Osteoblast (primary cell): ENCODE measurements at regions not wholly inside any gene's neighbourhood (a gene's known extent, or its start where the extent isn't known, plus 50 kb on each side); places are given as distances from the start of the nearest gene placed in this dataset.

Experiments
- DNase-seq: peaks from one replicate; pipeline ENCODE4 v3.0.0; 2011; ENCODE audit warnings: low spot score, mixed read lengths; ENCODE audit not compliant: insufficient read length; ENCODE audit errors: missing footprints
- H2AFZ ChIP-seq: 2 replicates; pipeline ENCODE4 v1.6.0; 2011; ENCODE audit warnings: mild to moderate bottlenecking, low read length
- H3K27ac ChIP-seq: 2 replicates; pipeline ENCODE4 v1.5.1; 2011; ENCODE audit warnings: mild to moderate bottlenecking, low read depth, low read length, moderate library complexity
- H3K27me3 ChIP-seq: 2 replicates; pipeline ENCODE4 v1.6.0; 2012; ENCODE audit warnings: mild to moderate bottlenecking, control low read depth, inconsistent platforms, low read length, moderate library complexity; ENCODE audit not compliant: insufficient read depth
- H3K36me3 ChIP-seq: 2 replicates; pipeline ENCODE4 v1.5.1; 2011; ENCODE audit warnings: mild to moderate bottlenecking, low read length, control low read depth, moderate library complexity; ENCODE audit not compliant: insufficient read depth
- H3K4me1 ChIP-seq: 2 replicates; pipeline ENCODE4 v1.5.1; 2011; ENCODE audit warnings: mild to moderate bottlenecking, low read length, control low read depth, moderate library complexity; ENCODE audit not compliant: insufficient read depth
- H3K4me2 ChIP-seq: 2 replicates; pipeline ENCODE4 v1.6.0; 2011; ENCODE audit warnings: mild to moderate bottlenecking, low read length; ENCODE audit not compliant: insufficient read depth
- H3K4me3 ChIP-seq: fragments of 200-600 bp; sonication (generic); 3 replicates; pipeline ENCODE4 v1.5.1; 2012; ENCODE audit warnings: mild to moderate bottlenecking, low read length, inconsistent platforms; ENCODE audit not compliant: insufficient read depth
- H3K79me2 ChIP-seq: 2 replicates; pipeline ENCODE4 v1.6.0; 2012; ENCODE audit warnings: mild to moderate bottlenecking, low read length, control low read depth, inconsistent platforms; ENCODE audit not compliant: insufficient read depth
- H3K9me3 ChIP-seq: 2 replicates; pipeline ENCODE4 v1.5.1; 2011; ENCODE audit warnings: low read depth, low read length, control low read depth
- H4K20me1 ChIP-seq: 2 replicates; pipeline ENCODE4 v1.6.0; 2012; ENCODE audit warnings: mild to moderate bottlenecking, low read length, control low read depth; ENCODE audit not compliant: insufficient read depth
- TF ChIP-seq, protein P1 (sequence below): IDR thresholded peaks from 2 replicates; pipeline ENCODE4 v1.5.1; 2011; ENCODE audit warnings: mild to moderate bottlenecking, low read depth, low read length, moderate library complexity; ENCODE audit errors: extremely low read depth

- no peak for DNase-seq
- Histone ChIP-seq H3K79me2 (peaks cover 40% of the 10 kb centered on the region), H3K4me2 (no peak overlapping the region), H3K9me3 (no peaks in the 10 kb centered on the region), H3K27me3 (no peaks in the 10 kb centered on the region), H3K4me1 (no peaks in the 10 kb centered on the region), H4K20me1 (peaks cover 42% of the 10 kb centered on the region), H3K36me3 (no peaks in the 10 kb centered on the region), H3K27ac (no peak overlapping the region), H3K4me3 (no peak overlapping the region), H2AFZ (no peak overlapping the region)
- TF ChIP-seq, protein P1, sequence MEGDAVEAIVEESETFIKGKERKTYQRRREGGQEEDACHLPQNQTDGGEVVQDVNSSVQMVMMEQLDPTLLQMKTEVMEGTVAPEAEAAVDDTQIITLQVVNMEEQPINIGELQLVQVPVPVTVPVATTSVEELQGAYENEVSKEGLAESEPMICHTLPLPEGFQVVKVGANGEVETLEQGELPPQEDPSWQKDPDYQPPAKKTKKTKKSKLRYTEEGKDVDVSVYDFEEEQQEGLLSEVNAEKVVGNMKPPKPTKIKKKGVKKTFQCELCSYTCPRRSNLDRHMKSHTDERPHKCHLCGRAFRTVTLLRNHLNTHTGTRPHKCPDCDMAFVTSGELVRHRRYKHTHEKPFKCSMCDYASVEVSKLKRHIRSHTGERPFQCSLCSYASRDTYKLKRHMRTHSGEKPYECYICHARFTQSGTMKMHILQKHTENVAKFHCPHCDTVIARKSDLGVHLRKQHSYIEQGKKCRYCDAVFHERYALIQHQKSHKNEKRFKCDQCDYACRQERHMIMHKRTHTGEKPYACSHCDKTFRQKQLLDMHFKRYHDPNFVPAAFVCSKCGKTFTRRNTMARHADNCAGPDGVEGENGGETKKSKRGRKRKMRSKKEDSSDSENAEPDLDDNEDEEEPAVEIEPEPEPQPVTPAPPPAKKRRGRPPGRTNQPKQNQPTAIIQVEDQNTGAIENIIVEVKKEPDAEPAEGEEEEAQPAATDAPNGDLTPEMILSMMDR = no peak
Observed at GRCh38 chr17:72554508-72554907, 433.7 kb downstream of the SOX9 start.

GRCh38 chr17:72555052-72555451, 434.2 kb downstream of the SOX9 start:
- DNase-seq = no peak
- H3K79me2 ChIP-seq = peaks cover 38% of the 10 kb centered on the region
- TF ChIP-seq, protein P1 = no peak

DNA sequence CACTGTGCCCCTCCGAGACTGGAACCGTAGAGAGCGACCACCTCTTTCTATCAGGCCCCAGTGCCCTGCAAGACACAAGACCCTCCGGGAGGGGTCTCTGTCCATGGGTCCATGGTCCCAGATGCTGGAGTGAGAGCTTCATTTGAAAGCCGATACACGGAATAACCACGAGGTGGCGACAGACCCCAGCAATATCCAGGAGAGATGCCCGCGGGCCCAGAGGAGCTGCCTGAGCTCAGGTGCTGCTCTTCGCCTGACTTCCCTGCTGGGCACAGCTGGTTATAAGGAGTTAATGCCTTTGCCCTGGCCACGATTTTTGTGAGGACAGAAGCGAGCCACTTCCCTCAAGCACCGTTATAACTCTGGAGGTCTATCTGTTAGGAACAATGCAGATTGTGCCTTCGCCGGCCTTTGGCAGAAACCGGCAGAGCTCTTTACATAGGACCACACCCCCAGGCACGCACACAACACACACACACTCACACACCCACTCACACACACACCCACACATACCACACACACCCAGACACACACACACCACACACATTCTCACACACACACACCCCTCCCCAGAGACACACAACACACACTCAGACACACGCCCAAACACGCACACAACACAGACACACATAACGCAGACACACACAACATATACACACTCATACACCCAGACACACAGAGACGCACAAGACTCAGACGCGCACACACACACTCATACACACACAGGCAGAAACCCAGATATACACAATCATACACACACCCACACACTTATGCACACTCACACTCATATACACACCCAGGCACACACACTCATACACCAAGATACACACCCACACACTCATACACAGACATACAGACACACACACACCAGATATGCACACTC, 436.4 kb downstream of the SOX9 start:
- no peak overlapping the region for H3K4me3 ChIP-seq
- H3K4me1 ChIP-seq = peaks cover 7% of the 10 kb centered on the region
- H4K20me1 ChIP-seq = peaks cover 53% of the 10 kb centered on the region
- no peak overlapping the region for H3K27ac ChIP-seq
- DNase-seq = peak; percentile 90
- TF ChIP-seq, protein P1 = peak; percentile 83
- no peaks in the 10 kb centered on the region for H3K9me3 ChIP-seq
- no peaks in the 10 kb centered on the region for H3K36me3 ChIP-seq
- no peaks in the 10 kb centered on the region for H3K27me3 ChIP-seq
- H2AFZ ChIP-seq = no peak overlapping the region
- peaks cover 37% of the 10 kb centered on the region for H3K79me2 ChIP-seq
- no peak overlapping the region for H3K4me2 ChIP-seq

More at GRCh38 chr17:72555052-72555451, 434.2 kb downstream of the SOX9 start:
- Histone ChIP-seq H2AFZ (no peak overlapping the region), H3K4me3 (no peak overlapping the region), H3K27me3 (no peaks in the 10 kb centered on the region), H3K27ac (no peak overlapping the region), H3K4me2 (no peak overlapping the region), H4K20me1 (peaks cover 48% of the 10 kb centered on the region), H3K9me3 (no peaks in the 10 kb centered on the region), H3K4me1 (no peaks in the 10 kb centered on the region), H3K36me3 (no peaks in the 10 kb centered on the region)

DNA sequence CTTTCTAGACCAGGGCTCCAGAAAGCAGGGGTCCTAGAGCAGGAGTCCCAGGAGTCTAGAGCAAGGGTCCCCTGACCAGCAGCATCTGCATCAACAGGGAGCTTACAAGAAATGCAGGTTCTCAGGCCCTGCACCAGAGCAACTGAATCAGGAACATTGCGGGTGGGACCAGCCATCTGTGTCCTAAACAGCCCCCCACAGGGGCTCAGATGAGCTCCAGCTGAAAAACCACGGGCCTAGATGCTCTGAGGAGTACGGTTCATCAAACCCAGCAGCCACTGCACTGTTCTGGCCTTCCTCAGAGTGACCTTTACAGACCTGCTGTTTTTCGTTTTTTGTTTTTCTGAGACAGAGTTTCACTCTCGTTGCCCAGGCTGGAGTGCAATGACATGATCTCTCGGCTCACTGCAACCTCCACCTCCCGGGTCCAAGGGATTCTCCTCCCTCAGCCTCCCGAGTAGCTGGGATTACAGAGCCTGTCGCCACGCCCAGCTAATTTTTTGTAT, 438.2 kb downstream of the SOX9 start:
- H3K79me2 ChIP-seq = peaks cover 29% of the 10 kb centered on the region
- H3K27ac ChIP-seq = no peak overlapping the region
- no peak overlapping the region for H3K4me2 ChIP-seq
- no peak for DNase-seq
- H3K36me3 ChIP-seq = no peaks in the 10 kb centered on the region
- no peaks in the 10 kb centered on the region for H3K27me3 ChIP-seq
- no peak overlapping the region for H2AFZ ChIP-seq
- no peaks in the 10 kb centered on the region for H3K9me3 ChIP-seq
- H4K20me1 ChIP-seq = peaks cover 52% of the 10 kb centered on the region
- peaks cover 7% of the 10 kb centered on the region for H3K4me1 ChIP-seq
- TF ChIP-seq, protein P1 = no peak
- no peak overlapping the region for H3K4me3 ChIP-seq
